MG63 (cell line): ENCODE measurements at regions not wholly inside any gene's neighbourhood (a gene's known extent, or its start where the extent isn't known, plus 50 kb on each side); places are given as distances from the start of the nearest gene placed in this dataset.

ENCODE experiments used
- DNase-seq: peaks from one replicate; pipeline ENCODE4 v3.0.0-alpha.2; 2020
- H3K27me3 ChIP-seq: fragments of 250-450 bp; sonication (Bioruptor Pico); 2 replicates; pipeline ENCODE4 v1.5.1; 2020; ENCODE audit warnings: mild to moderate bottlenecking, moderate library complexity
- H3K36me3 ChIP-seq: fragments of 250-450 bp; sonication (Bioruptor Pico); 2 replicates; pipeline ENCODE4 v1.5.1; 2020; ENCODE audit warnings: mild to moderate bottlenecking, moderate library complexity
- H3K4me3 ChIP-seq: fragments of 250-450 bp; sonication (Bioruptor Pico); 2 replicates; pipeline ENCODE4 v1.5.1; 2020; ENCODE audit warnings: mild to moderate bottlenecking, moderate library complexity
- H3K9me3 ChIP-seq: fragments of 250-450 bp; sonication (Bioruptor Pico); 2 replicates; pipeline ENCODE4 v1.5.1; 2020; ENCODE audit warnings: mild to moderate bottlenecking, moderate library complexity

DNA sequence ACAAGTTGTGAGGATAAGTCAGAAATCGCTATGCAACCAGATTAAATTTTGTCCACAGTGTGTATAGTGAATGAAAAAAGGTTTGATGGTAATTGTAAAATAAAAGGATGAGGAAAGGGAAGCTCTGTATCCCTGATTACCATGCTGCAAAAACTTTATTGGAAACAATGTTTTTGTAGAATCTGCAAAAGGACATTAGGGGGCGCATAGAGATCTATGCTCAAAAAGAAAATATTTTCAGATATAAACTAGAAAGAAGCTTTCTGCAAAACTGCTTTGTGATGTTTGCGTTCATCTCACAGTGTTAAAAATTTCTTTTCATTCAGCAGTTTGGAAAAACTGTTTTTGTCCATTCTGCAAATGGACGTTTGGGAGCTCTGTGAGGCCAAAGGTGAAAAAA, 390.5 kb downstream of the OR4C45 start:
- H3K4me3 ChIP-seq: no peak overlapping the region
- no peaks in the 10 kb centered on the region for H3K36me3 ChIP-seq
- H3K9me3 ChIP-seq: no peaks in the 10 kb centered on the region; the same call in 1 of the 2 replicates
- no peaks in the 10 kb centered on the region for H3K27me3 ChIP-seq
- DNase-seq: no peak
